ENCODE measurements at regions not wholly inside any gene's neighbourhood (a gene's known extent, or its start where the extent isn't known, plus 50 kb on each side); places are given as distances from the start of the nearest gene placed in this dataset.

DNA sequence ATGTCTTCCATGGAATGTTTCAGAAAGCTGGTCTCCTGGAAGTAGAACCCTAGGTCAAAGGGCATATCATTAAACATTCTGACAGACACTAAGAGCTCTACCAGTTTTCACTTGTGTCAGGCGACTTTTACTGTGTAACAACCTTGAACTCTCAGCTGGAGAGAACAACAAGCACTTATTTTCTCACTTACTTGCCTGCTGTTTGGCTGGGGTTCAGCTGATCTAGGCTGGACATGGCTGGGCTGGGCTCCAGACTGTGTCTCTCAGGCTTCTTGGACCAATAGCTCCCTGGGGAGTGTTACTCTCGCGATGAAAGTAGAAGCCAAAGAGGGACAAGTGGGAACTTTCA is 527.3 kb downstream of the SHQ1 start:
- TF ChIP-seq POLR2A (IDR thresholded peaks at IDR 0.05; ENCODE audit: low read depth, low read length) (no peak), BHLHE40 (IDR thresholded peaks at IDR 0.05; ENCODE audit: low read depth, low read length) (no peak), MAFK (IDR thresholded peaks at IDR 0.05; ENCODE audit: low read depth, low read length) (no peak), RCOR1 (IDR thresholded peaks at IDR 0.05; ENCODE audit: insufficient replicate concordance, low read length) (no peak), FOS (IDR thresholded peaks at IDR 0.05; ENCODE audit: low read depth, low read length) (no peak), MXI1 (IDR thresholded peaks at IDR 0.05; ENCODE audit: borderline replicate concordance, low read depth, low read length) (no peak), SMC3 (IDR thresholded peaks at IDR 0.05; ENCODE audit: low read depth, low read length) (no peak), MAZ (IDR thresholded peaks at IDR 0.05; ENCODE audit: borderline replicate concordance, low read depth, low read length) (no peak), RFX5 (IDR thresholded peaks at IDR 0.05; ENCODE audit: low read depth, low read length) (no peak), CEBPB (IDR thresholded peaks at IDR 0.05; ENCODE audit: low read depth, low read length) (no peak)
- TF ChIP-seq, protein P1, sequence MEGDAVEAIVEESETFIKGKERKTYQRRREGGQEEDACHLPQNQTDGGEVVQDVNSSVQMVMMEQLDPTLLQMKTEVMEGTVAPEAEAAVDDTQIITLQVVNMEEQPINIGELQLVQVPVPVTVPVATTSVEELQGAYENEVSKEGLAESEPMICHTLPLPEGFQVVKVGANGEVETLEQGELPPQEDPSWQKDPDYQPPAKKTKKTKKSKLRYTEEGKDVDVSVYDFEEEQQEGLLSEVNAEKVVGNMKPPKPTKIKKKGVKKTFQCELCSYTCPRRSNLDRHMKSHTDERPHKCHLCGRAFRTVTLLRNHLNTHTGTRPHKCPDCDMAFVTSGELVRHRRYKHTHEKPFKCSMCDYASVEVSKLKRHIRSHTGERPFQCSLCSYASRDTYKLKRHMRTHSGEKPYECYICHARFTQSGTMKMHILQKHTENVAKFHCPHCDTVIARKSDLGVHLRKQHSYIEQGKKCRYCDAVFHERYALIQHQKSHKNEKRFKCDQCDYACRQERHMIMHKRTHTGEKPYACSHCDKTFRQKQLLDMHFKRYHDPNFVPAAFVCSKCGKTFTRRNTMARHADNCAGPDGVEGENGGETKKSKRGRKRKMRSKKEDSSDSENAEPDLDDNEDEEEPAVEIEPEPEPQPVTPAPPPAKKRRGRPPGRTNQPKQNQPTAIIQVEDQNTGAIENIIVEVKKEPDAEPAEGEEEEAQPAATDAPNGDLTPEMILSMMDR (conservative IDR thresholded peaks at IDR 0.05; ENCODE audit: low read depth, low read length) = no peak
- TF ChIP-seq, protein P2, sequence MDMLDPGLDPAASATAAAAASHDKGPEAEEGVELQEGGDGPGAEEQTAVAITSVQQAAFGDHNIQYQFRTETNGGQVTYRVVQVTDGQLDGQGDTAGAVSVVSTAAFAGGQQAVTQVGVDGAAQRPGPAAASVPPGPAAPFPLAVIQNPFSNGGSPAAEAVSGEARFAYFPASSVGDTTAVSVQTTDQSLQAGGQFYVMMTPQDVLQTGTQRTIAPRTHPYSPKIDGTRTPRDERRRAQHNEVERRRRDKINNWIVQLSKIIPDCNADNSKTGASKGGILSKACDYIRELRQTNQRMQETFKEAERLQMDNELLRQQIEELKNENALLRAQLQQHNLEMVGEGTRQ (IDR thresholded peaks at IDR 0.05; ENCODE audit: low read depth, low read length) = no peak

All from IMR-90 (cell line).